SU-DHL-6 (cell line): ENCODE measurements at regions not wholly inside any gene's neighbourhood (a gene's known extent, or its start where the extent isn't known, plus 50 kb on each side); places are given as distances from the start of the nearest gene placed in this dataset.

Experiments
- H2AFZ ChIP-seq: fragments of 200-600 bp; sonication (generic); 2 replicates; pipeline ENCODE4 v1.6.1; 2014; ENCODE audit warnings: low read depth, mild to moderate bottlenecking, moderate library complexity, mixed read lengths, antibody characterized with exemption, low read length; ENCODE audit not compliant: severe bottlenecking
- H3F3A ChIP-seq: fragments of 200-600 bp; shearing (Covaris generic); 2 replicates; pipeline ENCODE4 v1.6.0; 2016; ENCODE audit warnings: antibody characterized with exemption, mild to moderate bottlenecking; ENCODE audit not compliant: insufficient read depth
- H3K27ac ChIP-seq: fragments of 200-600 bp; sonication (generic); 2 replicates; pipeline ENCODE4 v1.5.1; 2016; ENCODE audit warnings: low read depth, mild to moderate bottlenecking, low read length, moderate library complexity, mixed read lengths
- H3K27me3 ChIP-seq: fragments of 200-600 bp; sonication (generic), shearing (Covaris generic); 2 replicates; pipeline ENCODE4 v1.6.0; 2014; ENCODE audit warnings: mild to moderate bottlenecking, low read length
- H3K36me3 ChIP-seq: fragments of 200-600 bp; sonication (generic); 2 replicates; pipeline ENCODE4 v1.6.1; 2014; ENCODE audit warnings: mild to moderate bottlenecking, low read length, mixed read lengths
- H3K4me2 ChIP-seq: fragments of 300-600, 200-600 bp; shearing (Covaris generic), sonication (generic); 2 replicates; pipeline ENCODE4 v1.6.0; 2014; ENCODE audit warnings: low read length, low read depth, mild to moderate bottlenecking; ENCODE audit not compliant: poor library complexity, severe bottlenecking
- H3K4me3 ChIP-seq: fragments of 200-600 bp; sonication (generic); 2 replicates; pipeline ENCODE4 v1.5.1; 2014; ENCODE audit warnings: antibody characterized with exemption, low read length, mild to moderate bottlenecking, mixed read lengths; ENCODE audit not compliant: insufficient read depth, poor library complexity, severe bottlenecking
- H3K79me2 ChIP-seq: fragments of 200-600 bp; sonication (generic); 2 replicates; pipeline ENCODE4 v1.6.1; 2014; ENCODE audit warnings: mild to moderate bottlenecking, low read length, moderate library complexity; ENCODE audit not compliant: insufficient read depth
- H3K9ac ChIP-seq: fragments of 200-600 bp; sonication (generic); 2 replicates; pipeline ENCODE4 v1.7.0; 2014; ENCODE audit warnings: mild to moderate bottlenecking, low read length
- H3K9me2 ChIP-seq: fragments of 200-600 bp; sonication (generic); replicated peaks from 2 replicates; pipeline ENCODE4 v1.6.1; 2014; ENCODE audit warnings: low read length; ENCODE audit not compliant: insufficient read depth
- H3K9me3 ChIP-seq: fragments of 200-600 bp; sonication (generic); 2 replicates; pipeline ENCODE4 v1.6.1; 2014; ENCODE audit warnings: low read length, mixed read lengths; ENCODE audit not compliant: insufficient read depth
- H4K20me1 ChIP-seq: fragments of 200-600 bp; sonication (generic); 2 replicates; pipeline ENCODE4 v1.6.1; 2014; ENCODE audit warnings: low read depth, mild to moderate bottlenecking, antibody characterized with exemption, low read length, moderate library complexity, mixed read lengths
- CTCF ChIP-seq: fragments of 200-600 bp; sonication (generic); IDR thresholded peaks from one replicate; pipeline ENCODE4 v1.5.1; 2017; ENCODE audit warnings: antibody characterized with exemption, mild to moderate bottlenecking, low read length, moderate library complexity; ENCODE audit not compliant: insufficient read depth, poor library complexity, severe bottlenecking
- EZH2phosphoT487 ChIP-seq: fragments of 200-600 bp; sonication (generic), shearing (Covaris generic); conservative IDR thresholded peaks from 2 replicates; pipeline ENCODE4 v1.6.1; 2018; ENCODE audit warnings: mild to moderate bottlenecking, antibody characterized with exemption, low read length, moderate library complexity, mixed read lengths

- no peaks in the 10 kb centered on the region for H4K20me1 ChIP-seq
- no peak overlapping the region for H3K9ac ChIP-seq
- H2AFZ ChIP-seq = no peak overlapping the region
- no peaks in the 10 kb centered on the region for H3K79me2 ChIP-seq
- no peak for TF ChIP-seq EZH2phosphoT487
- no peak for TF ChIP-seq CTCF
- no peak overlapping the region for H3K4me2 ChIP-seq
- no peak overlapping the region for H3K4me3 ChIP-seq
- no peaks in the 10 kb centered on the region for H3K9me3 ChIP-seq
- no peaks in the 10 kb centered on the region for H3K36me3 ChIP-seq
- no peaks in the 10 kb centered on the region for H3K9me2 ChIP-seq
- H3K27me3 ChIP-seq = no peaks in the 10 kb centered on the region
- no peaks in the 10 kb centered on the region for H3F3A ChIP-seq
- no peak overlapping the region for H3K27ac ChIP-seq
Observed at GRCh38 chr6:117072134-117072533, 193.2 kb upstream of the VGLL2 start.

DNA sequence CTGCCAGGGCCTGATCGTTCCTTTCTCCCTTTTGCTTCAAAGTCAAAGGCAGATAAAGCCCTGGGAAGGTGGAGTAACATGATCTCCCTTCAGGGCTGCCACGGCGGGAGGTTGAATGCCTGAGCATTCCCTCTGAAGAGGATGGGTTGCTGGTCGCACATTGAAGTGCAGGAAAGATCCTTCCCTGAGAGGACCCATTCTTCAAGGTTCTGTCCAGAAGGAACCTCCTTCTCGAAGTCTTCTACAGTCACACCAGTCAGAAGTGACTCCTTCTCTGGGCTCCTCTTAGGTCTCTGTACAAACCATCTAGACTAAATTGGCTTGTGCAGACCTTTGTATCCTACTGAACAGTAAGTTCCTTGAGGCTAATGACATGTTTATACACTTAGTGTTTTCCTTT lies 192.6 kb upstream of the VGLL2 start:
- Histone ChIP-seq H2AFZ (no peak overlapping the region), H3K9ac (no peak overlapping the region), H3K36me3 (no peaks in the 10 kb centered on the region), H3K4me3 (no peak overlapping the region), H3K9me2 (no peaks in the 10 kb centered on the region), H3K27me3 (no peaks in the 10 kb centered on the region), H3K9me3 (no peaks in the 10 kb centered on the region), H4K20me1 (no peaks in the 10 kb centered on the region), H3K79me2 (no peaks in the 10 kb centered on the region), H3F3A (no peaks in the 10 kb centered on the region), H3K4me2 (no peak overlapping the region), H3K27ac (no peak overlapping the region)
- TF ChIP-seq CTCF (no peak), EZH2phosphoT487 (no peak)

- H3K79me2 ChIP-seq = no peaks in the 10 kb centered on the region
- H4K20me1 ChIP-seq = no peaks in the 10 kb centered on the region
- no peaks in the 10 kb centered on the region for H3K9me3 ChIP-seq
Observed at GRCh38 chr6:117074672-117075071, 190.7 kb upstream of the VGLL2 start.

More at GRCh38 chr6:117074672-117075071, 190.7 kb upstream of the VGLL2 start:
- no peak overlapping the region for H3K27ac ChIP-seq
- no peaks in the 10 kb centered on the region for H3K9me2 ChIP-seq
- H3K4me3 ChIP-seq = no peak overlapping the region
- TF ChIP-seq CTCF (no peak), EZH2phosphoT487 (no peak)
- H3F3A ChIP-seq = no peaks in the 10 kb centered on the region
- H3K36me3 ChIP-seq = no peaks in the 10 kb centered on the region
- no peak overlapping the region for H2AFZ ChIP-seq
- H3K27me3 ChIP-seq = no peaks in the 10 kb centered on the region
- no peak overlapping the region for H3K9ac ChIP-seq
- no peak overlapping the region for H3K4me2 ChIP-seq
